ENCODE measurements at regions not wholly inside any gene's neighbourhood (a gene's known extent, or its start where the extent isn't known, plus 50 kb on each side); places are given as distances from the start of the nearest gene placed in this dataset.

- ATAC-seq (ENCODE audit: insufficient number of reproducible peaks, low FRiP score, low read depth), result no peak
- no peaks in the 10 kb centered on the region for H3K9me3 ChIP-seq
- no peak for TF ChIP-seq CTCF (IDR thresholded peaks at IDR 0.05)
- no peak for DNase-seq (ENCODE audit: low spot score)
- no peaks in the 10 kb centered on the region for H3K27me3 ChIP-seq (replicated peaks; ENCODE audit: insufficient read depth)
- peaks cover 7 to 12% of the 10 kb centered on the region in 2 donors for H3K4me1 ChIP-seq (ENCODE audit: control insufficient read depth in 1 of 2, low read depth in 2 of 2)
- H3K4me3 ChIP-seq, result no peak overlapping the region
- no peaks in the 10 kb centered on the region for H3K36me3 ChIP-seq
- no peak overlapping the region for H3K27ac ChIP-seq
These were observed 252.1 kb upstream of the TMCO5A start for GRCh38 chr15:37682304-37682703.

- Histone ChIP-seq H3K9me3 (peaks cover 7% of the 10 kb centered on the region), H3K27me3 (replicated peaks; ENCODE audit: insufficient read depth) (no peaks in the 10 kb centered on the region), H3K4me3 (no peak overlapping the region), H3K27ac (no peak overlapping the region), H3K4me1 (ENCODE audit: control insufficient read depth in 1 of 2, low read depth in 2 of 2) (no peaks in the 10 kb centered on the region), H3K36me3 (no peaks in the 10 kb centered on the region)
- no peak for TF ChIP-seq CTCF (IDR thresholded peaks at IDR 0.05)
- DNase-seq (ENCODE audit: low spot score) (no peak), ATAC-seq (ENCODE audit: insufficient number of reproducible peaks, low FRiP score, low read depth) (no peak)
These were observed 242.5 kb upstream of the TMCO5A start for GRCh38 chr15:37691911-37692310.

GRCh38 chr15:37693926-37694325, 240.5 kb upstream of the TMCO5A start:
- TF ChIP-seq CTCF (IDR thresholded peaks at IDR 0.05), result no peak

GRCh38 chr15:37695719-37696118, 238.7 kb upstream of the TMCO5A start:
- ATAC-seq (ENCODE audit: insufficient number of reproducible peaks, low FRiP score, low read depth), result no peak
- no peaks in the 10 kb centered on the region for H3K4me1 ChIP-seq (ENCODE audit: control insufficient read depth in 1 of 2, low read depth in 2 of 2)
- no peaks in the 10 kb centered on the region for H3K36me3 ChIP-seq
- TF ChIP-seq CTCF (IDR thresholded peaks at IDR 0.05), result no peak
- no peak overlapping the region for H3K27ac ChIP-seq
- DNase-seq (ENCODE audit: low spot score), result no peak
- H3K4me3 ChIP-seq, result no peak overlapping the region
- no peaks in the 10 kb centered on the region for H3K9me3 ChIP-seq
- no peaks in the 10 kb centered on the region for H3K27me3 ChIP-seq (replicated peaks; ENCODE audit: insufficient read depth)

More at GRCh38 chr15:37693926-37694325, 240.5 kb upstream of the TMCO5A start:
- Histone ChIP-seq H3K9me3 (peaks cover 7% of the 10 kb centered on the region), H3K36me3 (no peaks in the 10 kb centered on the region), H3K4me1 (ENCODE audit: control insufficient read depth in 1 of 2, low read depth in 2 of 2) (no peaks in the 10 kb centered on the region), H3K27ac (no peak overlapping the region), H3K4me3 (no peak overlapping the region), H3K27me3 (replicated peaks; ENCODE audit: insufficient read depth) (no peaks in the 10 kb centered on the region)
- ATAC-seq (ENCODE audit: insufficient number of reproducible peaks, low FRiP score, low read depth), result no peak
- no peak for DNase-seq (ENCODE audit: low spot score)

GRCh38 chr15:37698679-37699078, 235.8 kb upstream of the TMCO5A start:
- Histone ChIP-seq H3K4me3 (no peak overlapping the region), H3K36me3 (no peaks in the 10 kb centered on the region)
- TF ChIP-seq CTCF (IDR thresholded peaks at IDR 0.05), result no peak

More at GRCh38 chr15:37698679-37699078, 235.8 kb upstream of the TMCO5A start:
- Histone ChIP-seq H3K9me3 (no peaks in the 10 kb centered on the region), H3K27ac (no peak overlapping the region), H3K4me1 (ENCODE audit: control insufficient read depth in 1 of 2, low read depth in 2 of 2) (no peaks in the 10 kb centered on the region), H3K27me3 (replicated peaks; ENCODE audit: insufficient read depth) (no peaks in the 10 kb centered on the region)
- ATAC-seq (ENCODE audit: insufficient number of reproducible peaks, low FRiP score, low read depth) (no peak), DNase-seq (ENCODE audit: low spot score) (no peak)
